ENCODE measurements at regions not wholly inside any gene's neighbourhood (a gene's known extent, or its start where the extent isn't known, plus 50 kb on each side); places are given as distances from the start of the nearest gene placed in this dataset.
A peak's percentile ranks its signal among the peaks of the same experiment; 100 is the strongest.

DNA sequence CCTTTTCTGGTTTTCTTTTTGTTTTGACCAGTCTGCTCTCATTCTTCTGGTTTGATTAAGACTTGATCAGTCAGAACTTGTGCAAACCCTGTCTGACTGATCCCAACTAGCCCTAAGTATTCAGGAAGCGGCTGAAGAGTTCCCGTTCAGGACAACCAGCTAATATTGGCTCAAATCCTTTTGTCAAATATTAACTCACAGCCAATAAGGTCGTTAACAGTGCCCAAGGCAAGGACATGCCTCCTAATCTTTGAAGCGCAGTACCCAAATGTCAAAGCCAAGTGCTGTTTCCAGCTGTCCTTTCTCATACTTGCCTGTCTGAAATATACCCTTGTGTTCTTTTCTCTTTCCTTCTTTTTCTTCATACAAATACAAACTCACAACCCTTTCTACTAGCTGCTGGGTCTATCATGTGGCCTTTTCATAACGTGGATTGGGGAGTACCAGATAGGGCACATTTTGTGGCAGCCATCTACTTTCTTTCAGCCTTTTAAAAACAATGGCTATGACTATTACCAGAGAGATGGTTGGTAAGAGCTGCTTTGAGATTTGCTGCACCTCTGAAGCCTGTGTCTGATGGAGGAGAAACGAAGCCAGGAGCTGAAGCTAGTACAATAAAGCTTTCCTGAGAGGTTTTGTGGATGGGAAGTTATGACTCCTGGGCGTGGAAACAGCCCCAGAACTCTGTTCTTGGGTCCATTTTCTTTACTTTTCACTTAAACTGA, 266.4 kb upstream of the ZNF608 start:
- DNase-seq = peak; percentile 56

DNA sequence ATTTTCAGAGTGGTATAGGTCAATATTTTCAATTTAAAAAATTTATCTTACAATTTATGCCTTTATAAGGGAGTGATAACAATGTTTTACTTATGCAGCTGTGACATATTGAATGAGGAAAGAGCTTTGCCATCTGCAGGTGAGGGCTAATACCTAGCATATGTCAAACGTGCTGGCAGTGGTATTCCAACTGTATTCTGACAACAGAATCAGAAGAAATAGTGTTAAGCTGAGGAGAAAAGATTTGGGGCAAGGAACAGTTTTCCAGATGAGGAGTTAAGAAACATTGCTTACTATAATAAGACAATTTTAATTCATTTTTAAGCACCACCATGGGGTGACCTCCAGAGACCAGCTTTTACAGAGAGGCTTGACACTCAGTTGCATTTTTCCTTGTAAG, 267.8 kb upstream of the ZNF608 start:
- DNase-seq = peak; percentile 47

DNA sequence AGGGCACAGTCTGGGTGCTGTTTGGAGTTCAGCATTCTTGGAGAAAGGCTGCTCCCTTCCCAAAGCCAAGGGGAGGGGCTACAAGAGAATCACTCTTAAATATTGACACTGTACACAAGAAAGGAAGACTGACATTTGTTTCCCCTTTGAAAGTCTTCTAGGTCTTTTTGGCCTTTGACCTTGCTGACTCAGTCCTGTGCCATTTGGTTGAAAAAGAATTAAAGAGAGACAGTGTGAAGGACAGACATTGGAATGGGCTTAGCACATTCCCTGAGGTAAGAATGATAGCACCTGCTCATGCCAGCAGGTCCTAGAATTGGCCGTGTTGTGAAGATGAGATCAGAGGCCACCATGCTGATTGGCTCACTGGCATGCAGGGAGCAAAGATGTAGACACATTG, 271.4 kb upstream of the ZNF608 start:
- DNase-seq = peak; percentile 40

- DNase-seq = peak; percentile 71
Measured at GRCh38 chr5:125023673-125024072, 277.2 kb upstream of the ZNF608 start.

DNA sequence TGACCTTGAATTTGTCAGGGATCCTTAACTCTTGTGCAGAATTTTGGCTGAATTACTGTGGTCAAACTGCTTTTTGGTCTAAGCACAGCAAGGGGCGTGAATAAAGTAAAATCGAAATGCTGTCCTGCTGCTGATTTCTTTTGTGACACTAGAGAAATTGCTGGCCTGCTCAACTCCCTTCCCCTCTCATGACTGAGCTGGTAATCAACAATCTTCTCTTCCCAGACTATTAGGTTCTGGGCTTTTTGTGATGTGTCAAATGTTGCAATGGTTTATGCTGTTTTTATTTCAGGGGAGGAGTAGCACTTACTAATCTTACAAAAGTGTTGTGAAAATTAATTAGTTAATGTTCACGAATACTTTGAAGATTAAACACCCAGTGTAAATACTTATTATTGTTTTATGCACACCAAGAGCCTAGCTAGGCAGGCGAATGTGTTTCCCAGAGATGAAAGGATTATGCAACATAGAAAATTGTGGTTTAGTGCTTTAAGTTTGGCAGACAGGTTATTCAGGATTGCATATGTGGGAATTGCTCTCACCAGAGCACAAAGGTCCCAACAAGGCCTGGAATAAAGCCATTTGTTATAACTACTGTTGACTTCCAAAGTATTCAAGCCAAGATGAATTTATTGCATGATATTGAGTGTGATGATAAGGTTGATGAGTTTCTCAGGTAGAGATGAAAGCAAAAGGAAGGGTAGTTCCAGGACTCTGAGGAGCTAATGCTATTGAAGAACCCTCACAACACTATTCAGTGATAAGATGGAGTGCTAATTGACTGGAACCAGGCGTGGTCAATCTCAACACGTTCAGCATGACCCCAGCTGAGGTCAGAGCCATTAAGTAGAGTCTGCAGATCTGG, 280.7 kb upstream of the ZNF608 start:
- DNase-seq = peak; percentile 67

DNA sequence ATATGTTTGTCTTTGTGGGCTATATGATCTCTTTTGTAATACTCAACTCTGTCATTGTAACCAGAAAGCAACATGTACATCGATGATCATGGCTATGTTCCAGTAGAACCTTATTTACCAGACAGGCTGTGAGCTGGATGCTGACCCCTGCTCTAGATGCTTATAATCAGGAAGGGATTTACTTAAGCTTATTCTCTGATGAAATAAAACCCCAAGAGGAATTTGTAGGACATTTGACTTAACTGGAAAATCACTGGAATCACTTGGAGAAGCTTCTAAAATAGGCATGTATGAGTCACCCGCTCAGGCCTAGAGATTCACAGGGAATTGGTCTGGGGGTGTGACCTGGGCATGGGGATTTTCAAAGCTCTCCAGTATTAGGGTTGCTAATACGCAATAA, 285.8 kb upstream of the ZNF608 start:
- DNase-seq = no peak

- no peak for DNase-seq
Measured at GRCh38 chr5:125033602-125034001, 287.2 kb upstream of the ZNF608 start.

DNA sequence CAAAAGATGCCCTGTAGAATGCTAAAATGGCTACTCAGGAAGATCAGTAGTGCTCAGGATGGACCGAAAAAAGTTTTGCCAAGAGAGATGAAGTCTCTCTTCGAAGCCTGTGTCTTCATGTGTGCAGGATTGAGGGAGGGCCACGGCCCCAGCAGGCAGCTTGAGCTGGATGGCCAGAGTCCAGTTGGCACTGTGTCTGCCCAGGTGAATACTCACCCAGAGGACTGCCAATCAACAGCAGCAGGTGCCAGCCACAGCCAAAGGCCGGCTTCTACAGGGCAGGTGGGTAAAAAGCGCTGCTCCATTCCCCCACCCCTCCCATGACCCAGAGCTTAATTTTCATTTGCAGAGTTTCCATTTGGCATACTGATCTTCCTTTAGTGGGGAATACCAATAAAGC, 287.9 kb upstream of the ZNF608 start:
- no peak for DNase-seq

GRCh38 chr5:125036494-125036893, 290.1 kb upstream of the ZNF608 start:
- no peak for DNase-seq

- no peak for DNase-seq
Measured at GRCh38 chr5:125037020-125037419, 290.6 kb upstream of the ZNF608 start.

GRCh38 chr5:125037530-125037929, 291.1 kb upstream of the ZNF608 start:
- DNase-seq = no peak

DNA sequence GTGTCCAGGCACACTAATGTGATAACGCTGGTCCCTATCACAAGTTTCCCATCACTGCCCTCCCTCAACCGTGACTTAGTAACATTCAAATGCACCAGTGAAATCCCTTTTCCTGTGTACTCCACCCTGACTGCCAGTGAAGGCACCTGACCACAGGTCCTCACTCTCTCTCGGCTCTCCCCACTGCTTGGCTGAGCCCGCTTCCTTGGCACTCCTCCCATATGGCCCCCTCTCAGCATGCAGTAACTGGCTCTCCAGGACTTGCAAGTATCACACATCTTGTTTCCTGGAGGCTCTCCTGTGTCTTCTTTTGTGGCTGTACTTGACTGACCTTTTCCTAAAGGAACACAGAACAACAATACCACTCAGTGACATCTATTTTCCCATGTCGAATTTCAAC, 292.0 kb upstream of the ZNF608 start:
- DNase-seq = peak; percentile 77

GRCh38 chr5:125041798-125042197, 295.4 kb upstream of the ZNF608 start:
- DNase-seq = peak; percentile 47

GRCh38 chr5:125042261-125042890, 295.9 kb upstream of the ZNF608 start:
- peak; percentile 45 for DNase-seq

DNA sequence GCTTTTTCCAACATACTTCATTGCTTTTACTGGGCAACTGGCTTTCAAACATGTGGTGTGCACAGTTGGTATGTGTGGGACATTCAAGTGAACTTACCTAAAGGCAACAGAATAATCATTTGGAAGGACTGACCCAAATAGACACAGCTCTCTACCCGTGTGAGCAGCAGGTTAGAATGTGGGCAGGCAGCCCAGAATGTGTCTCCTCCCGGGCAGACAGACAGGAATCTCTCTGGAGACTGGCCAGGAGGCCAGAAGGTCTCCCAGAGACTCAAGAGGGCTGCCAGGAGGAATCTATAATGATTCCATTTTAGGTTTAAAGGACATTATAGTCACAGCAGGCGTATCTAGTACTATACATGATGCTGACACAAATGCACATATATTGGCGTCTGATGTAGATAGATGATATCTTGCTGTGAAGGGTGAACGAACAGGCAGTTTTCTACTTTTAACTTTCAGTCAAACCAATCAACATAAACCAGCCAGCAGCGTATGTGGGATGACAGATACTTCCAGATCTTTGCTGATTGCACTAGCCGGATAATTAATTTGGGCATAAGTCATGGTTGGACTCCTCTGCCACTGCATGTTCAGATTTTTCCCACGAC, 297.4 kb upstream of the ZNF608 start:
- peak; percentile 99 for DNase-seq

- peak; percentile 58 for DNase-seq
Measured at GRCh38 chr5:125044491-125045282, 298.2 kb upstream of the ZNF608 start.

- DNase-seq = peak; percentile 36
Measured at GRCh38 chr5:125045646-125046045, 299.2 kb upstream of the ZNF608 start.

DNA sequence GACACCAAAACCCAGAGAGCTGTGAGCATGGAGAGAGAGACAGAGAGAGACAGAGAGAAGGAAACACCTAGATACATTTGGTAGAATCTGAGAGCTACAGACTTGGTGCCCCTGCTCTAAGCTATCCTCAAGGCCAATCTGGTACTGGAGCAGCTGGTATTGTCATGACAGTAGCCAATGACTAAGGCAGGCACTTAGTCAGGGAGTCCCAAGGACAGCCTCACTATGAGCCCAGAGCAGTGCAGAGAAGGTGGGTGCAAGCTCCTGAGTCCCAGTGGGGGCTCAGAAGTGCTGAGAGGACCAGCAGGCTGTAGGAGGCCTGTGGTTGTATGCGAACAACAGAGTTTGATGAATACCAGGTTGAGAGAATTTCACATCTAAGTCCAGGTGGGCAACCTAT, 300.4 kb upstream of the ZNF608 start:
- no peak for DNase-seq

- no peak for DNase-seq
Measured at GRCh38 chr5:125047871-125048270, 301.4 kb upstream of the ZNF608 start.

DNA sequence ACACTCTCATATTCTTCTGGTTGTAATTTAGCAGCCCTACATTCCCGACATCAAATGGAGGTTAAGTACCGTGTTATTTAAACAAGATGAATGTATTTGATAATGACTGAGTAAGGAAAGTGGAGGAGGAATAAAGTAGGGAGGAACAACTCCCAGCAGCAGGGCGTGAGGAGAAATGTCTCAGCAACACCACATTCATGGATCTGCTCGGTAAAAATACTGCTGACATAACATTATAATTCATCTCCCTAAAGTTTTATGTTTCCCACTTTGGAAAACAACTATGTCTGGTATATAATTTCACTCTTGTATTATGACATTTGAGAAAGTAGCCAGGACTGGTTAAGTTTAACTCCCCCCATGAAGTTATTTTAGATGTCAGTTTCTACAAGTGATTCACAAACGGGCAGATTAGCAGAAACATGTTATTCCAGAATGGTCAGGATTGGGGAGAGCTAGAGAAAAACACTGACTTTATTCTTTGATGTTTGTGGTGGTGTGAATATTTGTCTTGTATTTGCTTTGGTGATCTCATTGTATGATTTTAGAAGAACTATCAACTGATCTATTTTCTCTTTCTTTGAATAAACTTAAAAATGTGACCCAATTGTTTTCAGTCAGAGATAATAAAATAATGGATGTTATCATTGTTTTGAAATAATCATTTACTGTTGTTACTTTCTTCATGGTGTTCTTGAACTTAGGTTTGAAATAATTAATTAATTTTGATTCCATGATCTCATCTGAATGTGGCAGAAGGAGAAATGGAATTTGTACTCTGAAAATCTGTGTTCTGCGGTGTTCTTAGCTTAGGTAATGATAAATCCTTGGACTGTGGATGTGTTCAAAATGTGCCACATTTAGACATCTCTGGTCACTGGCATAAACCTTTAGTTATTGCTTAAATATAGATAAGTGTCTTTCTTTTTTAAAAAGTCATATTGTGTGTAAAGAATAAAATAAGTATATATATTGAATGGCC, 303.6 kb upstream of the ZNF608 start:
- DNase-seq = peak; percentile 62

DNA sequence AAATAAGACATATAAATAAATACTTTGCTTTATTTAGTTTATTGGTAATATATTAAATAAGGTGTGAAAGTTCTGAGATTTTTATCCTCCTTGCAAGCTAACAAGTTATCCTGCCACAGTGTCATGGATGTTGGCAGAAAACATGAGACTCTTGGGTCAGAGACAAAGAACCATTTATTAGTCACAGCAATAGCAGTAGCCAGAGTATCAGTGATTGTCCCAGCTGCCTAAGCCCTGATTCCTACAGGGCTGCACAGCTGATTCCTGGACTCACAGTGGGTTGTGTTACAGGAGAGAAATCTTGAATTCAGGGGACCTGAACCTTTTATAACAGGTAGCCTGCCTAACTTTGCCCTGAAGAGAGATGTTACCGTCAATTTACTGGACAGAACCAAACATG, 304.5 kb upstream of the ZNF608 start:
- DNase-seq = no peak
